NCI-H2171 treated with DMSO at 0.1 percent for 48 hours (cell line): ENCODE measurements at regions not wholly inside any gene's neighbourhood (a gene's known extent, or its start where the extent isn't known, plus 50 kb on each side); places are given as distances from the start of the nearest gene placed in this dataset.

Experiments used
- DNase-seq: peaks from one replicate; lab custom pipeline; 2025; lab: John Stamatoyannopoulos, UW

- DNase-seq = no peak
Measured at GRCh38 chr12:18969512-18969911, 160.0 kb upstream of the PLEKHA5 start.

GRCh38 chr12:18970603-18971002 is 158.9 kb upstream of the PLEKHA5 start:
- DNase-seq = no peak

DNA sequence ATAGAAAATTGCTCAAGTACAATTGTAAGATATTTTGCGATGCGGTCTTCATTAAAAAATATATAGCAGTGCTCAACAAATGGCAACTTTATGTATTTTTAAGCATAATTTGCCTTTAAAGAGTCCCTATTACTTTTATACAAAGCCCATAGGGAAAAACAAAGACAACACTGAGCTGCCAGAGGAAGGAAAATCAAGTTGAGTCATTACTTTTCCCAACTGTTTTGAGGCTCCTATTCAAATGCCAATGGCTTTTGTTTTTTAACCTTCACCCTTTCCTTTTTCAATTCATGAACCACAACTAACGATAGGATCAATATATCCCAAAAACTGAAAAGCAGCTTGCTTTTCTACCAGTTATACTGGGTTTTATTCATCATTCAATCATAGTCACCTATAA is 157.6 kb upstream of the PLEKHA5 start:
- DNase-seq = no peak

GRCh38 chr12:18975933-18976332 is 153.6 kb upstream of the PLEKHA5 start:
- no peak for DNase-seq

- DNase-seq = no peak
Measured at GRCh38 chr12:18979401-18980126, 150.0 kb upstream of the PLEKHA5 start.

DNA sequence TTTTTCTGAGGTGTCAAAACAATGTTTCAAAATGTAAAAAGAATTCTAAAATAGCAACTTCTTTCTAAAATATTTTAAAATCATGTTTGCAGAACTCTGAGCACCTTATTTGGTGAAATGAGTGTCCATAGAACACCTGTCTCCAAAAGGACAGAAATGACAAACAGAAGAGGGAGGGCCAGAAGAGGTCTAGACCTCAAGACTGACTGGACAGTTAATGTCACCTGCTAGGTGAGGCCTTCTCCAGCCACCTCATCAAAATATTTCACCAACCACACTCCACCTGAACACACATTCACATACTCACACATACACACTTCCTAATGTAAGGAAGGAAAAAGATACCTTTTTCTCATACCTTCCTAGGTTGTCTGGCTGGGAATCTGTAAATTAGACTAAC is 147.8 kb upstream of the PLEKHA5 start:
- no peak for DNase-seq

- no peak for DNase-seq
Measured at GRCh38 chr12:18982226-18982949, 147.1 kb upstream of the PLEKHA5 start.

- DNase-seq = no peak
Measured at GRCh38 chr12:18983854-18984253, 145.7 kb upstream of the PLEKHA5 start.

GRCh38 chr12:18990856-18991255 is 138.7 kb upstream of the PLEKHA5 start:
- no peak for DNase-seq

GRCh38 chr12:18992336-18992735 is 137.2 kb upstream of the PLEKHA5 start:
- no peak for DNase-seq

- no peak for DNase-seq
Measured at GRCh38 chr12:18998343-18999261, 130.9 kb upstream of the PLEKHA5 start.

- DNase-seq = no peak
Measured at GRCh38 chr12:19000836-19001235, 128.7 kb upstream of the PLEKHA5 start.

DNA sequence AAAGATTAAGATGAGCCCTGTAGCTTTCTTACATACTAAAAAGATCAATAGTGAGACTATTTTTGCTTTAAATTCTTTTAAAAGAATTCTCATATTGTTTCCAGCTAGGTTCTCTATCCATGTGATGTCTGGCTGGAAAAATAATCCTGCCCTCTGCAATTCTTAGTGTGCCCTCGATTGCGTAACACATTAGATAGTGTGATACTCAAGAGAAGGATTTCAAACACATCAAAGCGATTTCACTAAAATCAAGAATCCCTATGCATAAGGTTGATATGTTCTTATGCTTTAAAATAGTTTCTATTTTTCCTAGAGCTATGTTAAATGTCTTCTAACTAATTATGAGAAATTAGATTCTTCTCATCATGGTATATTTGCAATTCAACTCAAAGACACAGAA is 127.3 kb upstream of the PLEKHA5 start:
- no peak for DNase-seq

DNA sequence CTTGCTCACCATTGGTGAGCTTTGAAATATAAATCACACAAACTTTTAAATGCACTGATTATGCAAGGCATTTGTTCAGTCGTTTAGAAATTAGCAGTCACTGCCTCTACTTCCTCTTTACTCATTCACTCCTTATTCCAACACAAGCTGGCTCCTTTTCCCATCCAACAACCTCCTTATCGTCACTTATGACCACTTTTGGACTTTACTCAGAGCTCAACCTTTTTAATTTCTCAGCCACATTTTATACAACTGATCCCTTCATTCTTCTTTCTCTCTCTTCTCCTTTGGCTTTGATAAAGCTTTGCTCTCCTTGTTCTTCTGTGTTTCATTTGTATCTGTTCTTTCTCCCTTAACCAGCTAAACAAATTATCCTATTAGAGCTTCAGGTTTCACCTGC is 126.4 kb upstream of the PLEKHA5 start:
- no peak for DNase-seq

- DNase-seq = no peak
Measured at GRCh38 chr12:19003987-19004619, 125.4 kb upstream of the PLEKHA5 start.

GRCh38 chr12:19005257-19005801 is 124.2 kb upstream of the PLEKHA5 start:
- no peak for DNase-seq

DNA sequence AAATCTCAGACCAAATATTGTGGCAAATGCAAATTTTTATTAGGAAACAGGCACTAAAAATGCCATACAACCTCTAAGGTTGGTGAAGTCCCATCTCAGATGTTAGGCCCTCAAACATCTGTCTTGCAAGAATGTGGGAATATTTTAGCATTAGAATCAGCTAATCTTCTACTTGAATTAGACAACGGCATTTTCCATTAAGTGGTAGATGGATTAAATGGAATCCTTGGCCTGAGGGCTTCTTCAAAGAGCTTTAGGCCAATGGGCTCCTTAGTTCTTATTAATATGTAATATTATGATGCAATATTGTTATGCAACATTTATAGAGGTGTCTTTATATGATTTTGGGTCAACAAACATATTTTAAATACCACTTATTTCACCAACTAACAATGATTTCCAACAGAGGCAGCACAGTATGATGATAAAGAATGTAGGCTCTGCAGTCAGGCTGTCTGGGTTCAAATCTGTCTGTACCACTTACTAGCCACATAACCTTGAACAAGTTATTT is 122.9 kb upstream of the PLEKHA5 start:
- no peak for DNase-seq

DNA sequence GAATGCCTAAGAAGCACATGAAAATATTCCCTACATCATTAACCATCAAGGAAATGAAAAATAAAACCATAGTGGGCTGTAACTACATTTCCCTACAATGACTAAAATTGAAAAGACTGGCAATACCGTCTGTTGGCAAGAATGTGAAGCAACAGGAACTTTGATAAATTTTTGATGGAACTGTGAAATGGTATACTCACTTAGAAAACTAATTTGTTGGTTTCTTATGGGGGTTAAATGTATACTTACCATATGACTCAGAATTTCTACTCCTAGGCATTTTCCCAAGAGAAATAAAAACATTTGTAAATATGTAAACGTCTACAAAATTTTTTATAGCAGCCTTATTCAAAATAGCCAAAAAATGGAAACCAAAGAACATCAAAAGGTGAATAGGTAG is 121.4 kb upstream of the PLEKHA5 start:
- no peak for DNase-seq

- DNase-seq = no peak
Measured at GRCh38 chr12:19010087-19010486, 119.4 kb upstream of the PLEKHA5 start.

- no peak for DNase-seq
Measured at GRCh38 chr12:19010726-19011125, 118.8 kb upstream of the PLEKHA5 start.

DNA sequence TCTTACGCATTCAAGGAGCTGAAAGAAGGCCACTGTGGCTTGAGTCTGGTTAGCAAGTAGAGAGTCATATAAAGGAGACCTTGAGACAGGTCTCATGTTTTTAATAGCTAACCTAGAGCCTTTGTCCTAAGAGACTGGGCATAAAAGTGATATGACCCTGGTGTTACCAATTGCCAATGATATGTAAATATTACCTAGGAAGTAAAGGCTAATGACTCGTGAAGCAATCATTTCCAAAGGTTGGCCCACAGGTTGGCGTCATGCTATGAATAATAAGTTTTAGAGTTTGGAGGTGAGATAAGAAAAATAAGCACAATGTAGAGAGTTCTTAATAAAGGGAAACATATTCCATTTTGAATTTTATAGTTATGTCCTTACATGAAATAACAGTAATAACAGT is 116.6 kb upstream of the PLEKHA5 start:
- no peak for DNase-seq

GRCh38 chr12:19014240-19014639 is 115.3 kb upstream of the PLEKHA5 start:
- no peak for DNase-seq
